ENCODE measurements at regions not wholly inside any gene's neighbourhood (a gene's known extent, or its start where the extent isn't known, plus 50 kb on each side); places are given as distances from the start of the nearest gene placed in this dataset.
"Not testable (repeated sequence)": the region's sequence is repeated elsewhere in the genome, so short reads cannot be mapped to it uniquely, and the experiment has no call there.

DNA sequence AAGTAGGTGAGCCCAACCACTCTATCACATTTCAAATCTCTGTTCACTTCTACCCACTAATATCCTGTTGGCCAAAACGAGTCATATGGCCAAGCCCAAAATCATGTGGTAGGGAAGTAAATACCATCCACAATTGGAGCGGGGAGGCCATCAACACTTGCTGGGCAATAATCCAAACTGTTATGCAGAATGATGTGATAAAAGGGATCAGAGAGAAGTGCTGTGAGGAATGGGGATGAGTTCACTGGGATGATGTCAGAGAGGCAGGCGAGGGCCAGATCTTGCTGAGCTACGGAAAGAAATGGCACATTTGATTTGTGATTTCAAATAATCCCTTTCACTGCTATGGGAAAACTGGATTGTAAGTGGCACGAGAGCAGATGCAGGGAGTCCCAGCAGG is 188.4 kb downstream of the NPIPA8 start:
- not testable (repeated sequence) for DNase-seq

DNA sequence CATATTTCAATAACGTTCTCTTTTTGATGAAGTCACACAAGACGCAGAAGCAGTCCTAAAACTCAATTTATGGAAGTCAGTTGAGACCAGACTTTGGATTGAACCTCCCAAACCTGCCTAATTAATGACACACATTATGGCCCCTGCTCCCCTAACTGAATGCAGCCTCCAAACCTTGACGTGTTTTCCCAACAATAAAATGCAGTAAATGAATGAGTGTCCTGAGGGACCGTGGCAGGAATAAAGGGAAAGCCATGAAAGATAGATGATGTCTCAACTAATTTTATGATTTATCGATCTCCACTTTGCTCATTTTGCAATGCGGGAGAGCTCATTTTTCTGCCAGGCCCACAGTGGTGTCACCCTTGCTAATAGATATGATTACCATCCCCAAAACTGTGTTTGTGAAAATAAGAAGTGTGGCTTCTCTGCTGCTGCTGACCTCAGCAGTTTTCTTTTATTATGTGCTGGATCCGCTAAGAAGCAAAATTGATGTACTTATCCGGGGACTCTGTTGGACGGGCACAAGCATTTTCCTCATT is 189.9 kb downstream of the NPIPA8 start:
- DNase-seq = not testable (repeated sequence)

DNA sequence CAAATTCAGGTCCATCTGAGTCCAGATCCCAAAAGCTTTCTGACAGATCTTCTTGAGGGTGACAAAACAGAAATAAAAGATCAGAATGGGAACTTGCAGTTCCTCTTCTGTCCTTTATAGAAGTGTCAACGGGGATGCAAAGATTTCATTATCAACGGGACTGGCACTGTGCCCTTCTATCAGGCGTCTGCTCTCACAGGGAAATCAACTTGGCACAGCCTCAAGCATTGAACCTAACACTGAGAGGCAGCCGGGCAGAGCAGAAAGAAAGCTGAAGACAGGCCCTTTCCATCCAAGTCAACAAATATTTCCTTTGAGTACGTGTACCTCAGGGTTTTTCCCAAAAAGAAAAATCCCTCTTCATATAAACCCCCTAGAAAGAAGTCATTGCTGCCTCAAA is 194.5 kb downstream of the NPIPA8 start:
- not testable (repeated sequence) for DNase-seq

DNA sequence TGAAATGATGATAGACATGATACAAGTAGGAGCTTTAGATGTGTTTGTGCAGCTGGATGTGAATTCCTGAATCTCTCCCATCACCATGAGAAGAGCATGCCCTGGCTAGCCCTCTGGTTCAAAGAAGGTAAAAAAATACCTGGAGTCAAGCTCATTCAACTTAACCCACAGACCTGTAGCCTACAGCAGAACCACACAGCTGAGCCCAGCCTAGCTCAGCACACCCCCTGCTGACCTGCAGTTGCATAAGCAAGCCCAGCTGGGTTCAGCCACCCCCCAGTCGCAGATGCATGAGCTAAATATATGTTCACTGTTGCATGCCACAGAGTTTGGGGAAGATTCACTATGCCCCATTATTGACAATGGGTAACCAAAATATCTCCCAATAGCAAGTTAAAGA is 200.2 kb downstream of the NPIPA8 start:
- not testable (repeated sequence) for DNase-seq

DNA sequence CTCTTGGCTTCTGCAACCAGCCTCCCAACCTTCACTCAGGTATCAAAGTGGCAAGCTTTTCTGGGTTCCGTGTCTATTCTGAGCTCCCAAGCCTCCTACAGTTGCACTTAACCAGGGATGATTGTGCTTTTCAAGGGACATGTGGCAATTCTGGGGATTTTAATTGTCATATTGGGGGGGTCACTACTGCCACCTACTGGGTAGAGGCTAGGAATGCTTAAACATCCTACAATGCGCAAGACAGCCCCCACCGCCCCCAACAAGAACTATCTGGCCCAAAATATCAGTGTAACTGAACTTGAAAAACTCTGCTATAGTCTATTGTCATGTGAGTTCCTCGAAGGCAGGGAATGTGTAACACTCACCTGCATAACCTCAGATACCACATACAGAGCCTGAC is 201.5 kb downstream of the NPIPA8 start:
- DNase-seq = not testable (repeated sequence)

DNA sequence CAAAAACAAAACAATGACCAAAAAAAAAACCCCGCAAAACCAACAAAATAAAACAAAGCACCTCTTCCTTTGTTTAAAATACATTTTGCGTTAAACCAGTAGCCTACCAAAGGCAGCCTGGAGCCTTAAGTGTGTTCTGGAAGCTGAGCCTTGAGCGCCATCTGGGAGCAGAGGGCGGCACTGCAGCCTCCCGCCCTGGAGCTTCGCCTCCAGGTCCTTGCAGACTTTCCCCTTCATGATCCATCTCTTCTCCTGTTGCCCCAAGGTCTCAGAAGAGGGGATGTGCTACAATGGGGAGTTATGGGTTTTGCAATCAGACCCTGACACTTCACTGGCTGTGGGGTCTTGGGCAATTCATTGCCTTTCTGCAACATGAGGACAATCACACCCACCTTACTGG is 204.9 kb downstream of the NPIPA8 start:
- DNase-seq = not testable (repeated sequence)

DNA sequence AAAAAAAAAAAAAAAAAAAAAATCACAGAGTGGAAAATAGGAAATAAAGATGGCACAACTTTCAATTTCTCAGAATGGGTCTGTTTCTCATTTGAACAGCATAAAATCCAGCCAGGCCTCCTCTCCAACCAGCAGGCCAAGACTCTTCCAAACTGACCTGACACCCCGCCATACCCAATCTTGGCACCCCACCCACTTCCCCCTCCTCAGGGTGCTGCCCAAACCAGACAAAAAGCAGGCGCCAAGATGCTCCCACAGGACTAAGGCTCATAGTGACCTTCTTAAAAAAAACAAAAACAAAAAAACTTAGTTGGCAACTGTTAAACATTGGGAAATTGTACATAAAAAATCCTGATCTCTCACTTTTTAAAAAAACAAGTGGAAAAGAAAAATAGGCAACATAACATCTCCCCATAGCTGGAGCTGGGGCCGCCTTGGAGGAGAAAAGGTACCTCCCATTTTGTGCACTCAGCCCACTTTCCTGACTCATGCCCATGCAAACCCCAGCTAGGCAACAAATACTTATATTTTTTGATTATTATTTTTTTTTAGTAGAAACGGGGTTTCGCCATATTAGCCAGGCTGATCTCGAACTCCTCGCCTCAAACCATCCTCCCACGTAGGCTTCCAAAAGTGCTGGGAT is 205.9 kb downstream of the NPIPA8 start:
- not testable (repeated sequence) for DNase-seq

DNA sequence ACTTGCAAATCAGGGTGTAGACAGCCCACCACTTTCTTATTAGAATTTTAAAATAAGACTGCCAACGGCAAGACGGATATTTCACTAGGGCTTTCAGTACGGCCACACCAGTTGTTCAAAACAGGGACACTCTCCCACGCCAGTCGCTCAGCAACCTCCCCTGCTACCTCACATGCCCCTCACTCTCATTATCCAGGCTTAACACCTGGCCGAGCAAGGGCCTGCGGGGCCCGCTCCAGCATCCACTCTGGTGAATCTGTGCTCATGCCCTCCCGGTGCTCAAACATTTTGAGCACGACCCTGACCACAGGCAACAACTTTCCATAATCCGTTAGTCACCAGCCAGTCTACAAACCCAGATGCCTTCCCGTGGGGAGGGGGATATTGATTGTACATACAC is 209.5 kb downstream of the NPIPA8 start:
- DNase-seq = not testable (repeated sequence)

DNA sequence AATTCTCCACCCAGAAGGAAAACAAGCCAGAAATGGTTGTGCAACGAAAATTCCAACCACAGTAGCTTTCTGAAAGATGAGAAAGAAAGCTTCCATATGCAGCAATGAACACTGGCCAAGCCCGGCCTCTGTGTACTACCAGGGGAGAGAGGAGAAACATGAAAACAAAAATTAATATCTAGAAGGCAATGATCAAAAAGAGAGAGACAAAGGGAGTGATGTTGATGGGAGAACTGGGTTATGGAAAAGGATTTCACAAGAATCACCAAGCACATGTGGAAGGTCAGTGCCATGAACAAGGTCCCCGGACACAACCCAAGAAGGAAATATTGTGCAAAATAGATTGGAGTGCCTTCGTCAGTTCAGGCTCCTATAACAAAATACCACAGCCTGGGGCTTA is 217.4 kb downstream of the NPIPA8 start:
- DNase-seq = not testable (repeated sequence)

DNA sequence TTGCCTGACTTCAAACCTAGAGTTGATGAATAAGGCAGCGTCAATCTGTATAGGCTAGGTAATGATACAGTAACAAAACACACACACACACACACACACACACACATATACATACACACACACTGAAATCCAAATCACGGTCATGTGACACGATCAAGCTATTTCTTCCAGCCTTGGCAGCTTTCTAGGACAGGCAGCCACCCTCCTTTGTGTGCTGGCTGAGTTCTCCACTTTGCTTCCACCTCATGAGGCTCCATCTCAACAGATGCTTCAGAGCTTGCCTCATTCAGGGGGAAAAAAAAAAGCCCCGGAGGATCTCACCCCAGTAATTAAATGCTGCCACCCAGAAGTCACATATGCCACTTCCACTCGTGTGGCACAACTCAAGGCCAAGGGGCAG is 217.9 kb downstream of the NPIPA8 start:
- DNase-seq = not testable (repeated sequence)

DNA sequence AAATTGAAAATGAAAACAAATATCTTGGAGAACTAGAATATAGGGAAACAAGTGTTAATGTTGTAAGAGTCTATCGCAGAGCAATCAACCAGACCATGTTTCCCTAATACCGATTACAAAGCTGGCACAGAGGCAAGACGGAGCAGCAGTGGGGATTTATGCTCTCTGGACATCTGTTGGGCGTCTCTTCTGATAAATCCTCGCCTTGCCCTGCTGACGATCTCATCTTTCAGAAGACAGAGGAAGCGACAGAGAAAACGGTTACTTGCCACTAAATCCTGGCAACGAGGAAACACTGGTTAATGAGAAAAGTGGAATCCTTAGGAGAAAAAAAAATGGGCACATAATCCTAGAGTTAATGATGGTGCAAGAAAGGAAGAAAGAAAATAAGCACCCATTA is 218.5 kb downstream of the NPIPA8 start:
- not testable (repeated sequence) for DNase-seq

DNA sequence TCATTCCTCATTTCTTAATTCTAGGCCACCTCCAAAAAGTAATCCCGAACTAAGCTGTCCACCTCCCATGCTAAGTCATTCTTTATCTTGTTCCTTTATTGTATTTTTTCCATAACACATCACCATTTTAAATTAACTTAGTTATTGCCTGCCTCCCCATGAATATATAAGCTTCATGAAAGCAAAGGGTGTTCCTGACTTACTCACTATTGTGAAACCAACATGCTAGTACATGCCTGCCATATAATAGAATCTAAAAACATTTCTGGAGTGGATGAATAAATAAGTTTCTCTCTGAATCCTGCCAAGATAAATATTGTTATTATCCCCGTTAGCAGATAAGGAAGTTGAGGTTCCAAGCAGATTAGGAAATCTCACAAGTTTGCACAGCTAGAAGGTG is 232.1 kb downstream of the NPIPA8 start:
- DNase-seq = not testable (repeated sequence)

DNA sequence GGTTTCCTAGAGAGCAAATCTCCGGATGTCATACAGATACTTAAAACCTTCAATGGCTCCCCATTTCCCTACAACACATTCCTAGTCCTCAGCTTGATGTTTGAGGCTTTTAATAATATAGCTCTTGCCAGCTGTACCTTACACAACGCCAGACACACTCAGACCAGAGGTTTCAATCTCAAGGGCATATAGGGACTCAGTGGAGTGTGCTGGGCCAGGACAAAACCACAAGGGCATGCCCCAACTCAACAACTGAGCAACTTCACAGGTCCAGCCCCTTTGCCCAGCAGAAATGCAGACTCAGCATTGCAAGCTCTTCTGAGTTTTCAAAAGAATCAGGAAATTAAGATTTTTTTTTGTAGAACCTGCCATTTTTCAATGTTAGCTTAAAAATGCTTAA is 235.5 kb downstream of the NPIPA8 start:
- not testable (repeated sequence) for DNase-seq

DNA sequence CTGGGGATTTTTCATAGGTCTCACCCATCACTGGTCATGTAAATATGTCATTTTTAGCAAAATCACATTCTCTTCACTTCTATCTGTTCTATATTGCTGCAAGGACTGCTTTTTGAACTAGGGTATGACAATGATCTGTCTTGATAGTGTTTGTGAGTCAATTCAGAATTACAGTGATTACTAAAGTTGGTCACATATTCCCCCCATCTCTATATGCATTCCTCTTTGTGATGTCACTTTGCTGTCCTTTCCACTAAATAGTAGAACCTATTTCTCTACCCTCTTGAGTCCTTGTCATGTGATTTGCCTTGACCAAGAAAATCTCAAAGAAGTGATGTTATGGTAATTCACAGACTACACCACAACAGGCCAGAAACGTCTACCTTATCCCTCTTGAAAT is 243.9 kb downstream of the NPIPA8 start:
- DNase-seq = not testable (repeated sequence)

DNA sequence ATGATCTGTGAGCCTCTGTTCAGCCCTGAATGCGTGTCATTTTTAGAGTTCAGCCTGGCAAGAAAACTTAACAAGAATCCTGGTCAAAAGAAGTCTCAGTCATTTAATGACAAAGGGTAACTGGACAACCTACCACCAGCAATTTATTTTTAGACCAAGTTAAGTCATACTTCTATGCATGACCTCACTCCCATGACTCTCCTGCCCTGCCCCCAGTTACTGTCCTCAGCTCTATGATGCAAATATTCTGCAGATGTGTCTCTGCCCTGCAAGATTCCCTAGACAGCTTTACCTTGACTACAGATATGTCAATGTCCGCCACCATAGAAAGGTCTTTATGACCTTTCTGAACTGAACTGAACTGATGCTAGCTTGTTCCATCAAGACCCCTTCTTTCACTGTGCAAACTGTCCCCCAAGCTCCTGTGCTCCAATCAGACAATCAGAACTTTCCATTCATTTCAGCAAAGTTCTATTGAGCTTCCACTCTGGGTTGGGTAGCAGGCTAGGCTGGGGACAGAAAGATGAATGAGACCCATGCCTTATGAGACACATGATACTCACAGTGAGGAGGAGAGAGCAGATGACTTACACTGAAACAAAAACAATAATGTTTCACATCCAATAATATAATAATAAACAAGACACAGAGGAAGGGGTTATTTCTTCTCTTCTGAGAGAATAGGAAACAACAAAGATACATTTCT is 255.7 kb downstream of the NPIPA8 start:
- not testable (repeated sequence) for DNase-seq

DNA sequence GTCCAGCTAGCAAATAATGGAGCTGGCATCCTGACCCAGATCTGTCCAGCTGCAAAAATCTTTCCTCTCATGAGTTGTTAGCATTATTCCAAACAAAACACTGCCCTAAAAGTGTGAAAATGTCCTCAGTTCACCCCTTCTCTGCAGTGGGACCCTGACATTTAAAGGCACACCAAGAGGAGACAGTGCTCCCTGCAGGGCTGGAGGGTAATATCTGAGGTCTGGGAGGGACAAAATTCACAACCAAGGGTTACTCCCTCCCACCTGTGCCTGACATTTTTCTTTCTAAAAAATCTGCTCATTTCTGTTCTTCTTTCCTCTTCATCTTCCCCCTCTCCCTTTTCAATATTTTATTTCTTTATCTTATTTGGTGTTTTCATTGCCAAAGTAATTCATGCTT is 258.6 kb downstream of the NPIPA8 start:
- DNase-seq = not testable (repeated sequence)

DNA sequence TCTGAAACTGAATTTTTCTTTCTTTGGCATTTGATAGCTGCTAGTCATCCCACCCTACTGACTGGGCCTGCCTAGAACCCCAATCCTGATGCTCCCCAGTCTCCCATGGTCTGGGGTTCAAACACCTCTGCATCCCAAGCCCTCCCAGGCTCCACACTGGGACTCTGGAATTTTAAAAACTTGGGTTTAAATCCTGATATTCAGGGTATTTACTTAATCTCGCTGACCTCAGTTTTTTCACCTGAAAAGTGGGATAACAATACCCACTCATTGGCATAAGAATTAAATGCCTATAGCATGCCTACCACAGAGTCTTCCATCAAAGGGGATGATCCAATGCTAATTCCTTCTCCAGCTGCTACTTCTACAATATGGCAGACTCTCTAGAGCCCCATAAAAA is 264.4 kb downstream of the NPIPA8 start:
- no peak for DNase-seq

DNA sequence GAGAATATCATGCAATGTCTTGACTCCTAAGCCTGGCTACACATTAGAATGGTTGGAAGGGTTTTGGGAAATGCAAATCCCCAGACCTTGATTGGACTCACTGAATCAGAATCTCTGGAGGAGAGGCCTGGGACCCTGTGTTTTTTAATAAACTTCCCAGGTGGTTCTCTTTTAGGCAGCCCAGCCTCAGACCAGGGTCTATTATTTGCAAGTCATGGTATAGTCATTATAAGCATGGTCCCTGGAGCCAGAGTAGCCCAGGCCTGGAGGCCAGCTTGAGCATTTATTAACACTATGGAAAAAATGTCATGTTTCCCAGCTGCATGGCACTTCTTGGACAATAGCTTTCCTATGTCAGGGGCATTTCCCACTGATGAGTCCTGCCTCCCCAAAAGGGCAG is 266.9 kb downstream of the NPIPA8 start:
- DNase-seq = no peak

DNA sequence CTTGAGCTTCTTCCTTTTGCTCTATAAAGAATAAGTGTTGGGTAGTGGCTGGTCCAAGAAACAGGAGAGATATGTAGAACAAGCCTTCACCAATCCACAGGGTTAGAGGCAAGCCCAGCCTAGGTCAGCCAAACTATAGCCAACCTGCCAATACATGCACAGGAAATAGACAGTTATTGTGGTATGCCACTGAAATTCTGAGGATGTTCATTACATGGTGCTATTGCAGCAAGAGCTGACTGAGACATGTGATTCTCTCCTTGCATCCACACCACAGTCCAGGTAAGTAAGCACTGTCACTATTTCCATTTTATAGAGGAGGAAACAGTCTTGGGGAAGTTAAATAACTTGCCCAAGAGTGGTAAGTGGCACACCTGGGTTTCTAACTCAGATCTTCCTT is 268.1 kb downstream of the NPIPA8 start:
- DNase-seq = no peak

DNA sequence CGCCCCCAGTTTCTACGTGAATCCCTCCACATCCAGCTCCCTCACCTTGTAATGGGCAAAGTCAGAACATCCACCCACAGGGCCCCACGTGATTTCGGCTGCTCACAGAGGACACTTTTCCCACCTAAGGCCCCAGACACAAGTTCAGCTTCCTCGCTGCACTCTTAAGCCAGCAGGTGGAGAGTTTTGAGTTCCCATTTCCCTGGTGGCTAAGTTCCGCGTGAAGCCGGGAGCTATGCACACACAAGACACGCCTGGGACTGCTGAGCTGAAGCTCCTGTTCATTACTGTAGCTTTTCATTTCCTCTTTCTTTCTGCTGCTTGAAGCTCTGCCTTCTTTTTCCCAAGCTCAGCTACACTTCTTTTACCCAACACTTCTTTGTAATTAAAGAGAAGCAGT is 273.8 kb downstream of the NPIPA8 start:
- DNase-seq = no peak

DNA sequence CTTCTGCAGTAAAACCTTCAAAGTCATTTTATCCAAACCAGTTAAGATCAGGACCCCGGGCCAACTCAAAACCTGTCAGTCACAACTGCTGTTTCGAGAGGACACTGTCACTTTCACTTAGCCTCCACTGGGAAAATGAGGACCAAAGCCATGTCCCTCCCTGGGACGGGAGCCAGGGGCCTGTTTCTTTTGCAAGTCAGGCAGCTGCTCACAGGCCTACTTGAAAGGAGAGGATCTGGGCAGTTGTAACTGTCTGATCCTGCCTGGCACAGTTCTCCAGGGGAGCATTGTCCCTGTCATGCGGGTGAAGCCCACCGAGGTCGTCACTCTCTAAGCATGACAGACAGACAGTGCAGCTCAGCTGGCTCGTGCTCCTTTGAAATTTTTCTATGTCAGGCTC is 276.2 kb downstream of the NPIPA8 start:
- DNase-seq = no peak

DNA sequence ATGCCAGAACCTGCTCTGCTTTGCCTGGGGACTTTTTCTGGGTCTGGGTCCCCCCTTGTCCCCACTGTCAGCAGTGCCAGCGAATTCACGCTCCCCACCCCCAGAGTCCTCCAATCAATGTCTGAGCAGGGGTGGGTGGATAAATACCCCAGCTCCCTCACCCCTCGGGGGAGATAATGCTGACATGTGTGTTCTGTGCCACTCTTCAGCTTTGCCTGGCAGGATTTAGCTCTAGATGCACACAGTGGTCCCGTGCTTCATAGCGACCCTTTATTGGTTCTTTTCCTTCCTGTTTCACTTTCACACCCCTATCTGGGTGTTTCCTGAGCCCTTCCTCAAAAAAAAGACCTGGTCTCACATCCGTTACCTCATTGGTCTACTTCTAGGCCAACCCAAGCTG is 277.0 kb downstream of the NPIPA8 start:
- DNase-seq = no peak

DNA sequence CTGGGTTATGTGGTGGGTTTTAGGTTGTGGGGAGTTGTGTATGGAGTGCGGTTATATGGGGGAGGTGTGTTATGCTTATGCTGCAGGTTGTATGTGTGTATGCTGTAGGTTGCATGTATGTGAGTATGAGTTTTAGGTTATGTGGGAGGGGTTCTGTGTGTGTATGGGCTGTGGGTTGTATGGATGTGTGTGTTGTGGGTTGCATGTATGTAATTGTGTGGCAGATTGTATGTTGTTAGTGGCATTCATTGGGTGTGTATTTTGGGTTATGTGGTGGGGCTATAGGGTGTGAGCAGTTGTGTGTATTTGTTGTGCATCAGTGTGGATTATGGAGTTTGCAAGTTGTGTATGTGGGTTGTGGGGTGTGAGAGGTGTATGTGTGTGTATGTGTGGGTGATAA is 277.4 kb downstream of the NPIPA8 start:
- DNase-seq = no peak

DNA sequence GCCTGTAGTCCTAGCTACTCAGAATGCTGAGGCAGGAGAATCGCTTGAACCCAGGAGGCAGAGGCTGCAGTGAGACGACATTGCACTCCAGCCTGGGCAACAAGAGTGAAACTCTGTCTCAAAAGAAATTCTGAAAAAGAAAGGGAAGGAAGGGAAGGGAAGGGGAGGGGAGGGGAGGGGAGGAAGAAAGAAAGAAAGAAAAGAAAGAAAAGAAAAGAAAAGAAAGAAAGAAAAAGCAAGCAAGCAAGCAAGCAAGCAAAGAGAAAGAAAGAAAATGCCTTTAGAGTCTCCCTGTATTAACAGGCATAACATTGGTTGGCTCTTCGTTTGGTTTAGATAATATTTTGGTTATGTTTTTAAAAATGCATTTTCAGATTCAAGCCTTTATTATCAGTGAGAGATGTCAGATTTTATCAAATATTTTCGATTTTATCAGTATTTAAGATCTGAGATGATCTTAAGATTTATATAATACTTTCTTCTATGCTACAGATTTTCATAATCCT is 281.1 kb downstream of the NPIPA8 start:
- no peak for DNase-seq
